COLO829 (cell line): ENCODE measurements at regions not wholly inside any gene's neighbourhood (a gene's known extent, or its start where the extent isn't known, plus 50 kb on each side); places are given as distances from the start of the nearest gene placed in this dataset.

Source experiments
- DNase-seq: peaks from one replicate; pipeline ENCODE4 v3.0.0; 2012; ENCODE audit warnings: low spot score

DNA sequence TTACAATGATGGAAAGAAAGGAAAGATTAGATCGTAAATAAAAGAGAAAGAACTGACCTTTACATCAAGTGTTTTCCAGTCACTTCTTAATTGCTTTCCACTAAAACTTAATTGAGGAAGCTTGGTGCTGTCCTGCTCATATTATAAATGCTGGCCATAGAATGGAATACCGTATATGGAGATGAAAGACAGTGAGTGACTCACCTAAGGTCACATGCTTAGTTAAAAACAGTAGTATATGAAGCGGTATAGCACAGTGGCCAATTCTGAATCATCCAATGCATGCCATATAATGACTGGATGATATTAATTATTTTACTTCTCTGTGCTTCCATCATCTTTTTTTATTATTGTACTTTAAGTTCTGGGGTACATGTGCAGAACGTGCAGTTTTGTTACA lies 482.4 kb upstream of the SGCD start:
- no peak for DNase-seq

DNA sequence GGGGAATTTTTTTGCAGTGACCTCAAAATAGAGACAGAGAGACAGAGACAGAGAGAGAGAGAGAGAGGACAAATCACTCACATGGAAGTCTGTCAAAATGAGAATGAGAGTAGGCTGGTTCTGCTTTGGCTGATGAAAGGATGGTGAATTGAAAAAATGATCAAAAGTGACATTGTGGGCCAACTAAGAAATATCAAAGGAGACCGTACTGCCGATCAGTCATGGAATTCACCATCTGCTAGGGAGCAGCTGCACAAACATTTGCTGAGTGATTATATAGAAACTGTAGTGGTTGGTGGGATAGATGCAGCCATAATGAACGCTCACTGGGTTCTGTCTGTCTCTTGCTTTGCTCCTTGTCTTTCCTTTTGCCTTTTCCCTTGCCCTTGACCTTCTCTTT lies 476.6 kb upstream of the SGCD start:
- DNase-seq = no peak

DNA sequence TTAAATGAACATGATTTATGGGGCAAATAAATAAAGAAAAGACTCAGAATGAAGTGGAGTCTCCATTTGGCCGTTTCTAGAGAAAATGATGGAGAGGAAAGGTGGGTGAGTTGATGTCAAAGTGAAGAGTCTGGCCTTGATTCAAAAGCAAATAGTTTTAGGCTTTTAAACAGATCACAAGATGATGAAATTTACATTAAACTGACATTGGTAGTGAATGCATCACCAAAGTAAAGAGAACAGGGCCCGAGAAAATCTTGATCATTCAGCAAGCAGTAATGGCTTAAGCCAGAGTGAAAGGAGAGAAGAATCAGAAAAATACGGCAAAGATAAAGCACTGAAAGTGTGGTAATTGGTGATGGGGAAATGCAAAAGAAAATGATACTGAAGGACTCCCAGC lies 460.0 kb upstream of the SGCD start:
- DNase-seq = no peak

DNA sequence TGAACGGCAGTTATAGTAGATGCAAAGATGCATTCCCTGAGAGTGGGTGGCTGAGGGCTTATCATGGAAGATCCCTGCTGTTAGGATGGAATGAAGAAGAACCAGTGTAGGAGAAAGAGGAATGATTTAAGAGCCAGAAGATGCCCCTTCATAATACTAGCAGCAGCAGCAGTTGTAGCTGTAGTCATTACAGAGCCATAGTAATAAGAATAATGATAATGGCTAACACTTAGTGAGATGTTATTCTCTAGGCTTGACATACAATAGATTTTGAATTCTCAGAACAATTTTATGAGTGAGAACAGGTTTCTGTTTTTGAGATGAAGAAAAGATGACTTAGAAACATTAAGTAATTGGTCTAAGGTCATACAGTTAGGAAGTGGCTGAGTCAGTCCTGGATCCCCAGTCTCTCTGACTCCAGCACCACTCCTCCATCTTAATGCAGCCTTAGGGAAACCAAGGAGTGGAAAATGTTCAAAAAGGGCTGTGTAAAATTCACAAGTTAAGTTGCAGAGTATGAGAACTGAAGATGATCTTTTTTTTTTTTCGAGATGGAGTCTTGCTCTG lies 459.4 kb upstream of the SGCD start:
- no peak for DNase-seq

DNA sequence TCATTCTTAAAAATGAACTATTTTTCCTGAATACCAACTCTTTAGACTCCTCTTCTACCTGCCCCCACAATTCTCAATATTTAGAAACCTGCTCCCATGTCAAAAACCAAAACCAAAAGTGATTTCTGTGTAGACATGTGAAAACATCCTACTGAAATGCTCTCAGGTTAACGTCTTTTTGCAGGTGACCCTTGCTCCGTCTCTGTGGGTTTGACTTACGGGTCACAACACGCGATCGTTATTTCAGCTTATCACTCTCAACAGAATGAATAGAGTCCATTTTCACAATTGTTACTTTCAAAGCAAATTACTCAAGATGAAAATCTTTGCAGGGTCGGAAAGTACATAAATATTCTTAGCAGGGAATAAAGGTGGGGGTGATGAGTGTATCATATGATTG lies 456.3 kb upstream of the SGCD start:
- no peak for DNase-seq

DNA sequence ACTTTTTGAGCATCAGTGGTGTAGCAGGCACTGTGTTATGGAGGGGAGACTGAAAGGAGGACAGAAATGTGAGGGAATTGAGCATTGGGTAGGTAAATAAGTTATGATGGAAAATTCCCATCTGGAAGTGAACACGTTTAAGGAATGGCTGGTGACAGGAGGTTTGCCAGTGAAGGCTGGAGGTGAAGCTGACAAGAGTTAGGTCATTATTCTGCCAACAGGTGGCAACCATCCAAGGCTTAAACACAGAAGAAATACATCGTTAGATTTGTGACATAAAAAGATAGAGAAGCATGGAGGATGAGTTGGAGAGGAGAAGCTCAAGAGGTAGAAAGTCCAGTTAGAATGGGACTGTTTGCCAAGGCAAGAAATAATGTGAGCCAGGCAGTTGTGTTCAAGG lies 455.3 kb upstream of the SGCD start:
- no peak for DNase-seq

DNA sequence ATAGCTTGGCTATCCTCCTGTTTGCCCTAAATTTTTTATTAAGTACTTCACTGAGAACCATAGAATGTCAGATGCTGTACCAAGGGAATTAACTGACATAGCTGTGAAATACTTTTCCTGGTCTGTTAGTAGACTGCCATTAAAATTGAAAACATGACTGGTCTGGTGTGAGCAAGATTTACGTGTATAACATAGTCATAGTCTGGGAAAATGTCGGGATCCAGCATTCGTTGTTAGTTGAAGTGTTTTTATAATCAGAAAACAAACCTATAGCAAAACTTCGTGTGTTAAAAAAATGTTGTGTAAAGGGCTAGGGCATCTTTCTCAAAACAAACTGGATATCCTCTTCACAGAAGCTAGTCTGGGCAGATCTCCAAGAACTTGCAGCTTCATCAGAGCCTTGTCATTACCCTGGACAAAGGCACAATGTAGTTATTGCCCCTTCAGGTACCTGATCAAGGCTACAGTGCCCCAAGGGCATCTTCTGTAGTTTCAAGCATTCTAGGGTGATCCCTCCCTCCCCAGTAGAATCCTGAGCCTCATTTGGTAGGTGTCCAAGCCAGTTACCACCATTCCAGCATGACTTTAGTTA lies 454.2 kb upstream of the SGCD start:
- no peak for DNase-seq

DNA sequence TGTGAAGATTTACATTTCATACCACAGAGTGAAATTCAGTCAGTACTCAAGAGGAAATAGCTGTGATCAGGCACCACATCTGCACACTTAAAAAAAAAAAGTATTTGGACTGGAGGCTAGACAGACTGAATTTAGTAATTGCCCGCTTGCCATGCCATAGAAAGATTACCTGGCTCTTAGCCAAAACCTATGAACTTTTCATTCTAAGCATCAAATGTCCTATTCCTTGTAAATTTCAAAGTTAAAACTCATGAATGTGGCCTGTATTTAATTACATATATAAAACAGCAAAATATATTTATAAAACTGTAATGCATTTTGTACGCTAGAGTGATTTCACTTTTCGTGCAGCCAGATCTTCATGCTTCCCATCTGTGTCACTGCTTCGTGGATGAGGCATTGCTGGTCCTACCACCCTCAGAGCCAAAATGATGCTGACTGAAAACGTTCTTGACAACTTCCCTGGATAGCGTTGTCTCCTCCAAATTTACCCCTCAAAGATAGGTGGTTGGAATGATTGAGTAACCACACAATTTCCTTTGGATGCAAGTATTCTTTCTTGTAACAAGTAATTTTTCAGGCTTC lies 447.9 kb upstream of the SGCD start:
- no peak for DNase-seq

DNA sequence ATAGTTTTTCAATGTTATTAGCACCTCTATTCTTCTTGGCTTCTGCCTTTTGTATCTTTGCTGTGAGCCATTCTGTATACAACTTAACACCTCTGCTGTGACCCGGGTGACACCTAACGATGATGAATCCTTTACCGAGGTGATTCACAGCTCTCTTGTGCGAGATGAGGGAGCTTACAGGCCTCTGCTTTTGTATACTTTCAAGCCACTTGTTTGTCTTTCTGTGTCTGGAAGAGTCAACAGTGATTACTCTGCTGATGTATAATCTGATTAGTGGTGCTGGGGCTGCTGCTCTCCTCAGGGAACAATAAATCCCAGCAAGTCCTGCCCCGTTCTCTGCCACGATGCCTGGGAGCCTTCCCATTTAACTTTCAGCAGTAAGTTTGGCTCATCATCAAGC lies 442.9 kb upstream of the SGCD start:
- DNase-seq = no peak

DNA sequence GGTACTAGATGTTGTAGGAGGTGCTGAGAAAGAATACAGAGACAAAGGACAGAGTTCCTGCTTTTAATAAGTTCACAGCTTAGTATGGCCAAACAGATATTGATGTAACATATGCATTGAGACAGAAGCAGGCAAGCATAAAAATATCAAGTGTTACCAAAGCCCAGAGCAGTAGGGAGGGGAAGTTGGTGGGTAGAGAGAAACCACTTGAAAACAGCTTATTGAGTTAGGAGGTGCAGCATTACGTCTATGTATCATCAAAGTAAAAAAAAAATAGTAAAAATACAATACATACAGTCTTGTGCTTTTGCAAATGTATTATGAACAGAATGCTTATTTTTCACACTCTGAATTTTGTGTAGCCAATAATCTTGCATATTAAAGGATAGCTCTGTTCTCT lies 441.8 kb upstream of the SGCD start:
- DNase-seq = no peak

DNA sequence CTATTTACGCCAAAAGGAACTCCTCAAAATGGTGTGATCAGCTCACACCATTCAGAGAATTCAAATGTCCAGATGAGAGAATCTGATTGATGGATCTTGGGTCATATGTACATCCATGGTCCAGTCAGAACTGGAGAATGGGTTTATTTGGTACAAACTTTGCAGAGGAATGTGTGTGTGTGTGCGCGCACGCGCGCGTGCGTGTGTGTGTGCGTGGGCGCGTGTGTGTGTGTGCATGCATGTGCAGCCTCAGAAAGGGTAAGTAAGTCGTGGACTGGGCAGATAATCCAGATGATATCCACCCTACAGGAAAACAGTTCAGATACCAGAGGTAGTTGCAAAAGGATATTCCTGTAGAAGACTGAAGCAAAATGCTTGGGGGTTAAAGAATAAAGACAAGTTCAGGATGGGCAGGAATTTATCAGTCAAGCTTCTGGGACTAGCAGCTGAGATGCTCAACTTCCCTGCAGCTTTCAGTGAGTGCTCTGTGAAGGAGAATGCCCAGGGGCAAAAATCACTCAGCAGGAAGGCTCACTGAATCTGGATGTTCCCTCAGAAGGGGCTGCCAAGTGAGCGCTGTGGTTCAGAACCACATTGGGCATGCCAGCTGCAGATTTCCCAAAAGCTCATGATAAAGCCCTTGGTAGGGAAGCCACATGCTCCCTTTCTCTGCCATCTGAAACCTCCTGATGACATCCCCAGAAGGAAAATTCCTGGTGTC lies 440.5 kb upstream of the SGCD start:
- no peak for DNase-seq

DNA sequence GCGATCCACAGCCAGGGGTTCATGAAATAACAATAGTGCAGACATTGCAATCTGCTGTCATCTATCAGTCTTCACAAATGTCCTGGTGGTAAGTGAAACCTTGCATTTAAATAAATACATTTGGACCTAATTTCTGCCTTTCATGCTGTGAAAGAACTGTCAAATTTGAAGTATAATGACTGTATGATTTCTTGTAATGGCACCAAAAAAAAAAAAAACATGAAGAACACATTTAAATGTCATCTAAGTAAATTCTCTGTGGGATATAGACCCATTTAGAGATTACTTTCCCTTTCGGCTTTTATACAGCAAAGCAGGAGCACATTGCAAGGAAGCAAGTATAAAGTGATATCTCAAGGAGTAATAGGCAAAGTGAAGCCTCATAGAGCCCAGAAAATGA lies 431.5 kb upstream of the SGCD start:
- no peak for DNase-seq

DNA sequence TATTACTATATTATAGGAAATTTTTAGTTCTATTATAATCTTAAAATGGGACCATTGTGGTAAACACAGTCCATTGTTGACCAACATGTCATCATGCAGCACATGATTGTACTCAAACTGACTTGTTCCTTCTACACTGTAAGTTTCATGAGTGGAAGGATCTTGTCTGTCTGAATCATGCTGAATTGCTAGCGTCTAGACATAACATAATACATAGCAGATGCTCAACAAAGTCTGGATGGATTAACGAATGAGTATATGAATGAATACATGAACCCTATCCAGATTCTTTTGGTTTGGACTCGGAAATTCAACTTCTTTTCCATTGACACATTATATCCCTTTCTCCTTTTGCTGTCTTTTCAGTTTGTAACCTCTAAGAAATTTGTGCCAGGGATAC lies 429.2 kb upstream of the SGCD start:
- no peak for DNase-seq

DNA sequence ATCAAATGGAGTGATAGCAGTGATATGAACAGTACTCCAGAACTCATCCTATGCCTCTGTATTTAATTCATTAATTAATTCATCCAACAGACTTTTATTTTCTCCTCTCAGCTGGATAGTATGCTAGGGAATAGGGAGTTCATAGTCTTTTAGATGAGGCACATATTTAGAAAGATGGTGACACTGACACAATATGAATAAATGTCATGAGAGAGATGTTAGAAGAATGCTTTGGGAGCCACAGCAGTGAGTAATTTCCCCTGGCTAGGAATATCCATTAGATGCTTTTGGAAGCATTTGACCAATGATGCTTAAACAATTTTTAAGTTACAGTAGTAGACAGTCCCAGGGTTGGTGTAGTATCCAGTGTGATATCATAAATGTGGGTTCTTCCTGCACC lies 428.7 kb upstream of the SGCD start:
- DNase-seq = no peak

DNA sequence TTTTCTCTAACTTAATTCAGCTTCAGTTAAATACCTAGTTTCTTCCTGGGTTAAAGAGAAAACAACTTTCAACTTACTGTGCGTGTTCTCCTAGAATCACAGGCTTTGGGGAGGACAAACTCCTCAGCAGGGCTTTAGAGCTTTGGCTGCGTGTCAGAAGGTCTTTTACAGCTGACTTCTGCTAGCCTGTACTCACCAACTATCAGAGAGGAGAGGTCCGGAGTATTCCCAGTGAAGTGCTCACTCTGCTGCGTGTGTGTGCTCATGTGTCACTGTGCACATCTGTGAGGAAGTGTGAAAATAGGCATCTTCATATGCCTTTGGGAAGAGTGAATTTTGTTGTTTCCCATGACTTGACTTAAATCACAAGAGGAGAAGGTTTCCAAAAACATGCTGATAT lies 423.2 kb upstream of the SGCD start:
- DNase-seq = no peak

DNA sequence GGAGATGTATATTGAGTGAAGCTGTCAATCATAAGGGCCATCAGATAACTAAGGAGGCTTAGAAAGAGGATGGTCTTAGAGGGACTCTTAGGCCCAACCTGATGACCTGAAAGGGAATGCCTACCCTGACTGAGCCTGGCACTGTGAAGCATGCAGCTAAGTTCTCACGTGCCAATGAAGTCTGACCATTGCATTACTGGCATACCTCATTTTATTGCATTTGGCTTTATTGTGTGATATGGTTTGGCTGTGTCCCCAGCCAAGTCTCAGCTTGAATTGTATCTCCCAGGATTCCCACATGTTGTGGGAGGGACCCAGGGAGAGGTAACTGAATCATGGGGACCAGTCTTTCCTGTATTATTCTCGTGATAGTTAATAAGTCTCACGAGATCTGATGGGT lies 421.6 kb upstream of the SGCD start:
- no peak for DNase-seq

DNA sequence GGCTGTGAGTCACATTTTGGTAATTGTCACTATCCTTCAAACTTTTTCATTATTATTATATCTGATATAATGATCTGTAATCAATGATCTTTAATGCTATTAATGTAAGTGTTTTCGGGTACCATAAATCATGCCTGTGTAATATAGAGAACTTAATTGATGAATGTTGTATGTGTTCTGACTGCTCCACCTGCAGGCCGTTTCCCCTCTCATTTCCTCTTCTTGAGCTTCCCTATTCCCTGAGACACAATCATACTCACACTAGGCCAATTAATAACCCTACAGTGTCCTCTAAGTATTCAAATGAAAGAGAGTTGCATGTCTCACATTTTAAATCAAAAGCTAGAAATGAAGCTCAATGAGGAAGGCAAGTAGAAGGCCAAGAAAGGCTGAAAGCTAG lies 420.9 kb upstream of the SGCD start:
- DNase-seq = no peak

DNA sequence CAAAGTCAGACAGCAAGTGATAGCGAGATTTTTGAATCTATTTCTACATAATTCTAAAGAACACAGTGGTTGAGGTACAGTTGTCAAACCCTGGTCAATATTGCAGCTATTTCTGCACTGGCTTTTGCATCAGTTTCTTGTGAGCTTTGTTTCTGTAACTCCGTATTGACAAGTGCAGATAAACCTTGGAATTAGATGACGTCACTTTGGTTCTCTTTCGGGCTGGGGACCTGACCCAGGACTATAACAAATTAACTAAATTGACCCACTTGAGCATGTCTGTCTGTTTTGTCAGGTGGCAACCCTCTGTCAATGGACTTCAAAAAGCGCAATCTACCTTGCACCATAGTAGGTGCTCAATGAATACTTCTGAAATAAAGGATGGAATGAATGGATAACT lies 418.4 kb upstream of the SGCD start:
- DNase-seq = no peak

DNA sequence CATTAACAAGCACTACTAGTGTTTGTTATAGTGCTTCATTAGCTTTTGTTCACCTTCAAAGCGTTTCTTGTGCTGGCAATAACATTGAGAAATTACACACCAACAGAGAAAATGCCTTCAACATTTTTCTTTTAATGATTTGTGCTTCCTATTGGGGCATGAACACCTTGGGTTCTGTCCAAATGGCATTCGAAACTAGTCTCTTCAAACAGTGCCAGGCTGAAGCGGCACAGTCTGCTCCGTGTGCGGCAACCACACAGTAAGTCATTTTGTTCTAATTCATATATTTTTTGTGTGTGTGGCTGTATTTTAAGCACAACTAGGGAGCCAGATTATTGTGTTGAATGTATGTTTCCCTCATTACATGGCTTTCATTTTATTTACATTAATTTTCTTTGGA lies 414.7 kb upstream of the SGCD start:
- DNase-seq = no peak

DNA sequence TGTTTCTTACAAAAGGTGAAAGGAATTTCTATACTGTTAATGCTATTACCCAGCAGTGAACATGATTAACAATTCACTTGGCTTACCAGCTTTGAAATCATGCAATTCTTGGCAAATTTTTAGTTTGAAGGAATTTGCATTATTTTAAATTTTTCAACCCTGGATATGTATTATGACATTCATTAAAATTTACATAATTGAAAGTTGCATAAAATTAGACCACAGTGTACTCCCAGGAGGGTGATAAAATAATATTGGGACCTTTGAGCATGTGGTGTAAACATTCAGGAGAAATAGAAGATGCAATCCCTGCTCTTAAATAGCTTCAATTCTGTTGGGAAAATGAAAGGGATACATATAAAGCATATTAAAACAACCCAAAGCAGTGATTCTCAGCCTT lies 412.2 kb upstream of the SGCD start:
- DNase-seq = no peak

DNA sequence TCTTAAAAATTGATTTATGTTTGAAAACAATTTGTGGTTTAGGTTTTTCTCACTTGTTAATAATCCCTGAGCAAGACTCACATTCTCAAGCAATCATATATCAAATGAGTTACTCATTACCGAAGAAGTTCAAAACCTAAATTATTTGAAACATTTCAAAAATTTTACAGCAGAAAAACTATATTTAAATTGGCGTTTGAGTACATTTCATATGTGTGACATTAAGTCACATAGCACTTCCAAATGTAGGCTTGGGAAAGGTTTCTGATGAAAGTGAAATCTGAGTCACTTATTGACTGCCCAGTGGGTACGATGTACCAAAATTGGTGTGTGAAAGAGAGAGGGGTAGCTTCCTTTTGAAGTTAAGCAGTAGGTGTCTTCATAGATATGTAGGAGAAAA lies 411.4 kb upstream of the SGCD start:
- DNase-seq = no peak

DNA sequence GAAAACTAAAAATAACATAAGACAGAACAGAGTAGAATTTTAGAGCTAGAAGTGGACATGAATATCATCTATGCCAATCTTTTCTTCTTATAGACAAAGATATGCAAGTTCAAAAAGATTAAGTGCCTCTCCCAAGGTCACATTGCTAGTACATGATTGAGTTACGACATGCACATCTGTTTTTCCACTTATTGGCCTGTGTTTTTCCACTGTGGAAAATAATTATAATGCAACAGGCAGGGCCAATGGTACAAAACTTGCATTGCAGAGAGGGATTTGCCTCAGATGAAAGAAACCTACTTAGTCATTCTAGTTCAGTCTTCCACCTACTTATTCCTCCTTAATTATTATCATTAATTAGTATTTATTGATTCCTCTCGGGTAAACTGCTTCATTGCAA lies 407.8 kb upstream of the SGCD start:
- DNase-seq = no peak

DNA sequence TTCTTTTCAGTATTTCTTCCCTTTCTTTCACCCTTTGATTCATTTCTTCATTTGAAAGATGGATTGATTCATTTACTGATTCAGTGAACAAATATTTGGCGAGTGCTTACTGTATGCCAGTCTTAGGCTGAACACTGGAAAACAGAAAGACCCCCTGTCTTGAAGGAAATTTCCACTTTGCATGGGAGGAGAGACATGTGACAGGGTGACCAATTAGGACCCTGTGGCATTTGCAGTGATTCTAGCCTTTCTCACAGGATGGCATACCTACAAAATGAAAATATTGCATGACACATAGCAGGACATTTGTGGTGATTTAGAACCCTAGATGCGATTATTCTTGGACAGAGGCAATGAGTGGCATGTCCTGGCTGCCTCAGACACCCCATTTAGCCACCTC lies 407.2 kb upstream of the SGCD start:
- no peak for DNase-seq

DNA sequence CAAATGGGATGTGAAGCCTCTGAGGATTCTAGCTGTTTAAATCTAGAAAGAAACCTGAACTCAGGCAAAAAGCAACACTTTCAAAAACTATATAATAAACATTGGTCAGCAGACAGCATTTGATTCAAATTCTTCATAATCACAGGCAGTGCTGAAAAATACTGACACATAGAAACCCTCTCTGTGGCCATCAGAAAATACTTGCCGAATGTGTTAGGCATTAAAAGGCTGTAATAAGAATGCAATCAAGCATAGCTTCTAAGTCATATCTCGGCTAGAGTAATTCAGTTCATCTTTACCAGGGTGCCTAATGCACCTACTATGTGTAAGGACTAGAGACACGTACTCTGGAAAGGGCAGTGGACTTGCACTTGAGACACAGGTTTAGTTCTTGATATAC lies 405.3 kb upstream of the SGCD start:
- DNase-seq = no peak
